H1 (cell line): ENCODE measurements at regions not wholly inside any gene's neighbourhood (a gene's known extent, or its start where the extent isn't known, plus 50 kb on each side); places are given as distances from the start of the nearest gene placed in this dataset.

Source experiments
- CTCF ChIA-PET: fragments of 300-600 bp; sonication (Branson Sonifier 250); formaldehyde crosslinking; loops from one replicate; lab custom pipeline; 2021; ENCODE audit not compliant: partially characterized antibody; lab: Charles Lee
- POLR2A ChIA-PET: fragments of 300-600 bp; sonication (Branson Sonifier 250); formaldehyde crosslinking; loops from one replicate; lab custom pipeline; 2021; ENCODE audit warnings: inconsistent platforms; ENCODE audit not compliant: partially characterized antibody; lab: Charles Lee
- DNase-seq, 2 experiments: peaks; one replicate each; pipeline versions ENCODE4 v3.0.0 to v3.0.0-alpha.2; 2010 to 2022; ENCODE audit warnings: low spot score in 2 of 2, low read depth in 1 of 2, mixed read lengths in 1 of 2
- FAIRE-seq: peaks from 2 replicates; lab custom pipeline; 2011; peaks lifted over from hg19 to GRCh38; lab: Jason Lieb, UNC
- H2AFZ ChIP-seq: 2 replicates; pipeline ENCODE4 v1.8.1; 2012; ENCODE audit warnings: low read length, inconsistent platforms
- H2AK5ac ChIP-seq: 2 replicates; pipeline ENCODE4 v1.6.1; 2013; ENCODE audit warnings: low read depth, low read length
- H2BK120ac ChIP-seq: replicated peaks from 2 replicates; pipeline ENCODE3; 2013; ENCODE audit warnings: low read depth, low read length, inconsistent platforms
- H2BK12ac ChIP-seq: 2 replicates; pipeline ENCODE4 v1.6.1; 2013; ENCODE audit warnings: low read depth, low read length
- H2BK15ac ChIP-seq: 2 replicates; pipeline ENCODE4 v1.6.1; 2013; ENCODE audit warnings: low read length
- H2BK20ac ChIP-seq: 2 replicates; pipeline ENCODE4 v1.6.1; 2013; ENCODE audit warnings: low read length
- H2BK5ac ChIP-seq: 2 replicates; pipeline ENCODE4 v1.6.1; 2013; ENCODE audit warnings: low read depth, low read length
- H3K14ac ChIP-seq: 2 replicates; pipeline ENCODE4 v1.6.1; 2013; ENCODE audit warnings: inconsistent platforms; ENCODE audit not compliant: insufficient read length
- H3K18ac ChIP-seq: 2 replicates; pipeline ENCODE4 v1.6.1; 2013; ENCODE audit warnings: low read length; ENCODE audit errors: extremely low read depth
- H3K23ac ChIP-seq: 2 replicates; pipeline ENCODE4 v1.6.1; 2013; ENCODE audit warnings: inconsistent platforms; ENCODE audit not compliant: insufficient read length
- H3K23me2 ChIP-seq: 2 replicates; pipeline ENCODE4 v1.6.1; 2013; ENCODE audit warnings: low read depth, low read length
- H3K27ac ChIP-seq: 2 replicates; pipeline ENCODE4 v1.6.1; 2011; ENCODE audit warnings: low read depth, low read length, inconsistent platforms
- H3K27me3 ChIP-seq, 4 experiments: replicated peaks in 1 of 4; 1 replicate in 1 of 4; 2 replicates in 3 of 4; pipeline versions ENCODE4 v1.6.1 to v1.8.1; 2011 to 2013; ENCODE audit warnings: low read length in 3 of 4, mild to moderate bottlenecking in 3 of 4, inconsistent platforms in 2 of 4, mixed read lengths in 2 of 4, moderate library complexity in 1 of 4; ENCODE audit not compliant: control insufficient read depth in 3 of 4, insufficient read depth in 3 of 4; ENCODE audit errors: extremely low read depth in 1 of 4
- H3K36me3 ChIP-seq, 4 experiments: 2 replicates each; pipeline versions ENCODE4 v1.6.1 to v1.8.1; 2011 to 2013; ENCODE audit warnings: mild to moderate bottlenecking in 4 of 4, low read length in 3 of 4, moderate library complexity in 2 of 4, control low read depth in 1 of 4, inconsistent platforms in 1 of 4; ENCODE audit not compliant: insufficient read depth in 4 of 4, control insufficient read depth in 2 of 4
- H3K4ac ChIP-seq: replicated peaks from 2 replicates; pipeline ENCODE3; 2013; ENCODE audit warnings: low read length, low read depth, mixed read lengths, inconsistent platforms; ENCODE audit not compliant: insufficient read length
- H3K4me1 ChIP-seq, 4 experiments: replicated peaks in 1 of 4; 1 replicate in 1 of 4; 2 replicates in 3 of 4; pipeline versions ENCODE4 v1.6.1 to v1.8.1; 2011 to 2013; ENCODE audit warnings: low read length in 3 of 4, inconsistent platforms in 2 of 4, mixed read lengths in 1 of 4; ENCODE audit not compliant: insufficient read depth in 4 of 4, control insufficient read depth in 3 of 4
- H3K4me2 ChIP-seq, 2 experiments: 2 replicates each; pipeline versions ENCODE4 v1.6.1 to v1.8.1; 2011 to 2013; ENCODE audit warnings: low read depth in 2 of 2, low read length in 2 of 2, control low read depth in 1 of 2, inconsistent platforms in 1 of 2, mild to moderate bottlenecking in 1 of 2; ENCODE audit not compliant: insufficient read depth in 1 of 2
- H3K4me3 ChIP-seq, 4 experiments: fragments of 200-600, 300-600 bp in 1 of 4; sonication (generic), shearing (Covaris generic), sonication (Bioruptor Twin) in 1 of 4; 2 replicates each; pipeline versions ENCODE4 v1.5.1 to v1.8.1; 2011 to 2016; ENCODE audit warnings: low read length in 4 of 4, low read depth in 3 of 4, control low read depth in 2 of 4, inconsistent platforms in 2 of 4, mild to moderate bottlenecking in 2 of 4, mixed read lengths in 1 of 4, moderate library complexity in 1 of 4; ENCODE audit not compliant: insufficient read depth in 2 of 4; ENCODE audit errors: extremely low read depth in 1 of 4
- H3K56ac ChIP-seq: replicated peaks from 2 replicates; pipeline ENCODE3; 2013; ENCODE audit warnings: low read depth, mild to moderate bottlenecking, mixed read lengths, low read length, inconsistent platforms; ENCODE audit not compliant: insufficient read length
- H3K79me1 ChIP-seq: 2 replicates; pipeline ENCODE4 v1.6.1; 2013; ENCODE audit warnings: low read depth, low read length, control low read depth
- H3K79me2 ChIP-seq, 2 experiments: 2 replicates each; pipeline versions ENCODE4 v1.6.1 to v1.8.1; 2012 to 2013; ENCODE audit warnings: low read length in 2 of 2, mild to moderate bottlenecking in 2 of 2, inconsistent platforms in 1 of 2; ENCODE audit not compliant: insufficient read depth in 2 of 2, control insufficient read depth in 1 of 2
- H3K9ac ChIP-seq, 4 experiments: replicated peaks in 1 of 4; 1 replicate in 1 of 4; 2 replicates in 3 of 4; pipeline versions ENCODE4 v1.6.1 to v1.8.1; 2011 to 2013; ENCODE audit warnings: low read depth in 3 of 4, low read length in 3 of 4, control low read depth in 2 of 4, mild to moderate bottlenecking in 2 of 4, moderate library complexity in 2 of 4, inconsistent platforms in 1 of 4; ENCODE audit errors: extremely low read depth in 1 of 4
- H3K9me3 ChIP-seq, 2 experiments: 2 replicates each; pipeline versions ENCODE4 v1.6.1 to v1.8.1; 2012 to 2013; ENCODE audit warnings: mild to moderate bottlenecking in 2 of 2, moderate library complexity in 2 of 2, control low read depth in 1 of 2, inconsistent platforms in 1 of 2, low read depth in 1 of 2, low read length in 1 of 2, mixed read lengths in 1 of 2; ENCODE audit not compliant: insufficient read depth in 2 of 2
- H4K20me1 ChIP-seq, 2 experiments: replicated peaks in 1 of 2; 2 replicates each; pipeline versions ENCODE3 to v1.8.1; 2011 to 2013; ENCODE audit warnings: inconsistent platforms in 2 of 2, low read length in 2 of 2, mild to moderate bottlenecking in 1 of 2; ENCODE audit not compliant: insufficient read depth in 2 of 2, control insufficient read depth in 1 of 2
- H4K5ac ChIP-seq: 2 replicates; pipeline ENCODE4 v1.6.1; 2013; ENCODE audit warnings: low read length, low read depth, mixed read lengths, inconsistent platforms; ENCODE audit not compliant: insufficient read length
- H4K8ac ChIP-seq: 2 replicates; pipeline ENCODE4 v1.8.0; 2013; ENCODE audit warnings: mild to moderate bottlenecking, moderate library complexity, low read length, inconsistent platforms; ENCODE audit not compliant: insufficient read depth; ENCODE audit errors: extremely low read depth
- H4K91ac ChIP-seq: replicated peaks from 2 replicates; pipeline ENCODE3; 2013; ENCODE audit warnings: low read length, mixed read lengths, inconsistent platforms; ENCODE audit not compliant: insufficient read length
- EGR1 ChIP-seq: IDR thresholded peaks from 2 replicates; pipeline ENCODE4 v1.6.1; 2011; ENCODE audit warnings: low read depth, low read length, borderline replicate concordance
- NANOG ChIP-seq: IDR thresholded peaks from 2 replicates; pipeline ENCODE4 v1.6.1; 2011; ENCODE audit warnings: low read length, low read depth, mild to moderate bottlenecking, inconsistent platforms; ENCODE audit not compliant: insufficient read depth, poor library complexity, severe bottlenecking
- PHF8 ChIP-seq: fragments of 200-600 bp; sonication (generic); conservative IDR thresholded peaks from 2 replicates; pipeline ENCODE4 v1.7.1; 2012; ENCODE audit warnings: low read depth, mild to moderate bottlenecking, inconsistent platforms, low read length, moderate library complexity
- RBBP5 ChIP-seq: IDR thresholded peaks from 2 replicates; pipeline ENCODE4 v1.7.1; 2012; ENCODE audit warnings: low read depth, mild to moderate bottlenecking, inconsistent platforms, low read length, moderate library complexity, borderline replicate concordance
- RXRA ChIP-seq: IDR thresholded peaks from 2 replicates; pipeline ENCODE4 v1.6.1; 2011; ENCODE audit warnings: low read depth, mild to moderate bottlenecking, low read length, moderate library complexity; ENCODE audit not compliant: insufficient read depth
- SIN3A ChIP-seq, 2 experiments: IDR thresholded peaks in 1 of 2; conservative IDR thresholded peaks in 1 of 2; 2 replicates each; pipeline ENCODE4 v1.6.1; 2011 to 2012; ENCODE audit warnings: low read length in 2 of 2, improper control_type of control experiment in 1 of 2, low read depth in 1 of 2, mild to moderate bottlenecking in 1 of 2
- WGBS, 2 experiments: shearing (Covaris generic) in 1 of 2; methylation state at CpG; one replicate each; pipeline versions ENCODE4 v1.1.6 to v1.1.7; 2013 to 2015; ENCODE audit warnings: low lambda C conversion rate in 2 of 2, mixed read lengths in 2 of 2, inconsistent platforms in 1 of 2, low coverage in 1 of 2, missing lambda C conversion rate in 1 of 2; ENCODE audit not compliant: insufficient replicate concordance in 2 of 2, insufficient coverage in 1 of 2, insufficient read length in 1 of 2; ENCODE audit errors: extremely low coverage in 1 of 2, missing lambda C conversion rate in 1 of 2; 5-methylcytosine and 5-hydroxymethylcytosine counted together
- TF ChIP-seq, protein P1 (sequence below), 3 experiments: IDR thresholded peaks; 1 replicate in 2 of 3; 2 replicates in 1 of 3; pipeline versions ENCODE4 v1.5.1 to v1.6.1; 2011; ENCODE audit warnings: low read length in 3 of 3, mild to moderate bottlenecking in 3 of 3, inconsistent platforms in 2 of 3, low read depth in 1 of 3, moderate library complexity in 1 of 3; ENCODE audit not compliant: insufficient read depth in 1 of 3; ENCODE audit errors: control extremely low read depth in 1 of 3
- TF ChIP-seq, protein P2 (sequence below): IDR thresholded peaks from 2 replicates; pipeline ENCODE4 v1.6.1; 2012; ENCODE audit warnings: inconsistent platforms
- TF ChIP-seq, protein P3 (sequence below): IDR thresholded peaks from 2 replicates; pipeline ENCODE4 v1.6.1; 2011; ENCODE audit warnings: low read depth, mild to moderate bottlenecking, low read length; ENCODE audit not compliant: insufficient read depth

DNA sequence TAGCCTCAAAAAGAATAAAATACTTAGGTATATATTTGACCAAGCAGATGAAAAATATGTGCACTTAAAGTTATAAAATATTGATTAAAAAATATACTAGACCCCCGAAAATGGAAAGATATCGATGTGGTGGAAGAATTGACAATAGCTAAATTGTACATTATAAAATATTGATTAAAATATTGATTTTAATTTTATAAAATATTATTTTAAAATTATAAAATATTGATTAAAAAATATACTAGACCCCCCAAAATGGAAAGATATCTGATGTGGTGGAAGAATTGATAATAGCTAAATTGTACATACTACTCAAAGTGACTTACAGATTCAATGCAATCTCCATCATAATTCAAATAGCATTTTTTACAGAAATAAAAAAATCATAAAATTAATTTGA, 1540.9 kb upstream of the RAG2 start:
- H2BK5ac ChIP-seq, result no peak overlapping the region
- no peak overlapping the region for H4K91ac ChIP-seq
- H3K4me1 ChIP-seq, result peaks cover 3 to 7% (median 4%) of the 10 kb centered on the region in 4 experiments; a peak in 4 of 7 replicates
- no peak overlapping the region for H2AK5ac ChIP-seq
- no peak overlapping the region for H3K23ac ChIP-seq
- H3K56ac ChIP-seq, result no peak overlapping the region
- no peak for FAIRE-seq
- no peak overlapping the region for H3K9ac ChIP-seq
- H2BK12ac ChIP-seq, result no peak overlapping the region
- H3K27ac ChIP-seq, result no peak overlapping the region
- H4K5ac ChIP-seq, result no peak overlapping the region
- no peak overlapping the region for H4K8ac ChIP-seq
- H3K4ac ChIP-seq, result no peak overlapping the region
- no peak overlapping the region for H2AFZ ChIP-seq
- H3K9me3 ChIP-seq, result 0 out of 4 replicates have a peak, but pooled peaks cover 0 to 3% of the 10 kb centered on the region in 2 experiments
- H3K23me2 ChIP-seq, result no peaks in the 10 kb centered on the region
- no peaks in the 10 kb centered on the region; a peak in 1 of 8 replicates for H3K36me3 ChIP-seq
- CTCF ChIA-PET, result no interaction called here
- no peak overlapping the region for H3K4me3 ChIP-seq
- no peak overlapping the region for H2BK15ac ChIP-seq
- POLR2A ChIA-PET, result no interaction called here
- H4K20me1 ChIP-seq, result no peaks in the 10 kb centered on the region
- no peak overlapping the region for H2BK120ac ChIP-seq
- H3K79me2 ChIP-seq, result no peaks in the 10 kb centered on the region
- no peak overlapping the region for H3K18ac ChIP-seq
- H3K14ac ChIP-seq, result no peak overlapping the region
- no peak overlapping the region for H3K4me2 ChIP-seq
- H2BK20ac ChIP-seq, result no peak overlapping the region
- 87% methylated on average over 2 of the region's 2 CpGs; no CpG with 5 or more reads in 1 of the 2 experiments for WGBS, 2 experiments
- H3K79me1 ChIP-seq, result no peaks in the 10 kb centered on the region
- no peaks in the 10 kb centered on the region for H3K27me3 ChIP-seq
- no peak for DNase-seq
- TF ChIP-seq, protein P1, sequence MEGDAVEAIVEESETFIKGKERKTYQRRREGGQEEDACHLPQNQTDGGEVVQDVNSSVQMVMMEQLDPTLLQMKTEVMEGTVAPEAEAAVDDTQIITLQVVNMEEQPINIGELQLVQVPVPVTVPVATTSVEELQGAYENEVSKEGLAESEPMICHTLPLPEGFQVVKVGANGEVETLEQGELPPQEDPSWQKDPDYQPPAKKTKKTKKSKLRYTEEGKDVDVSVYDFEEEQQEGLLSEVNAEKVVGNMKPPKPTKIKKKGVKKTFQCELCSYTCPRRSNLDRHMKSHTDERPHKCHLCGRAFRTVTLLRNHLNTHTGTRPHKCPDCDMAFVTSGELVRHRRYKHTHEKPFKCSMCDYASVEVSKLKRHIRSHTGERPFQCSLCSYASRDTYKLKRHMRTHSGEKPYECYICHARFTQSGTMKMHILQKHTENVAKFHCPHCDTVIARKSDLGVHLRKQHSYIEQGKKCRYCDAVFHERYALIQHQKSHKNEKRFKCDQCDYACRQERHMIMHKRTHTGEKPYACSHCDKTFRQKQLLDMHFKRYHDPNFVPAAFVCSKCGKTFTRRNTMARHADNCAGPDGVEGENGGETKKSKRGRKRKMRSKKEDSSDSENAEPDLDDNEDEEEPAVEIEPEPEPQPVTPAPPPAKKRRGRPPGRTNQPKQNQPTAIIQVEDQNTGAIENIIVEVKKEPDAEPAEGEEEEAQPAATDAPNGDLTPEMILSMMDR (IDR thresholded peaks at IDR 0.05; ENCODE audit: control extremely low read depth in 1 of 3, insufficient read depth in 1 of 3, low read depth in 1 of 3, low read length in 3 of 3), result no peak
- no peak for TF ChIP-seq PHF8
- TF ChIP-seq EGR1, result no peak
- TF ChIP-seq, protein P2, sequence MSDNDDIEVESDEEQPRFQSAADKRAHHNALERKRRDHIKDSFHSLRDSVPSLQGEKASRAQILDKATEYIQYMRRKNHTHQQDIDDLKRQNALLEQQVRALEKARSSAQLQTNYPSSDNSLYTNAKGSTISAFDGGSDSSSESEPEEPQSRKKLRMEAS, result no peak
- TF ChIP-seq SIN3A (conservative IDR thresholded peaks at IDR 0.05 in 1 of 2, IDR thresholded peaks at IDR 0.05 in 1 of 2; ENCODE audit: low read depth in 1 of 2, low read length in 2 of 2), result no peak
- no peak for TF ChIP-seq RBBP5
- TF ChIP-seq, protein P3, sequence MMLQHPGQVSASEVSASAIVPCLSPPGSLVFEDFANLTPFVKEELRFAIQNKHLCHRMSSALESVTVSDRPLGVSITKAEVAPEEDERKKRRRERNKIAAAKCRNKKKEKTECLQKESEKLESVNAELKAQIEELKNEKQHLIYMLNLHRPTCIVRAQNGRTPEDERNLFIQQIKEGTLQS, result no peak
- no peak for TF ChIP-seq RXRA
- no peak for TF ChIP-seq NANOG
